GM19324 (cell line): ENCODE measurements at regions not wholly inside any gene's neighbourhood (a gene's known extent, or its start where the extent isn't known, plus 50 kb on each side); places are given as distances from the start of the nearest gene placed in this dataset.

Experiments
- ATAC-seq: cut with Tn5 transposase; IDR thresholded peaks from one replicate; pipeline ENCODE4 v1.9.1; 2021; ENCODE audit warnings: mild to moderate bottlenecking, moderate library complexity; ENCODE audit not compliant: unreplicated experiment, low FRiP score

GRCh38 chr16:76612497-76612896 is 335.3 kb downstream of the CNTNAP4 start:
- ATAC-seq, result no peak

GRCh38 chr16:76614269-76614668 is 337.1 kb downstream of the CNTNAP4 start:
- ATAC-seq, result no peak

DNA sequence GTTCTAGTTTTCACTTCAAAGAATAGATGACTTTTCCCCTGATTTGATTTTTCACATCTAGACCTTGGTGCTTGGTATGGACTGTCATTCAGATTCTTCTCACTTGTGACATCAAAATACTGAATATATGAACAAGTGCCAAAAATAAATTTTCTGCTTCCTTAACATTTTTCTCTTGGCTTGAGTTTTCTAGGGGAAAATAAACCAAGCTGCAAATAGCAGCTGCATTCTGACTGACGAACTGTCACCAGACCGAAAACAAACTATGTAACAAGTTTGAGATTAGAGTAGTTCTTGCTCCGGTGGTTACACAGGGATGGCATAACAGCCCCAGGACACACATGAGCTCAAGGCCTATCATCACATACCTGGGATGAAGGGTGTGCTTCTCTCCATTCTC is 345.7 kb downstream of the CNTNAP4 start:
- no peak for ATAC-seq

DNA sequence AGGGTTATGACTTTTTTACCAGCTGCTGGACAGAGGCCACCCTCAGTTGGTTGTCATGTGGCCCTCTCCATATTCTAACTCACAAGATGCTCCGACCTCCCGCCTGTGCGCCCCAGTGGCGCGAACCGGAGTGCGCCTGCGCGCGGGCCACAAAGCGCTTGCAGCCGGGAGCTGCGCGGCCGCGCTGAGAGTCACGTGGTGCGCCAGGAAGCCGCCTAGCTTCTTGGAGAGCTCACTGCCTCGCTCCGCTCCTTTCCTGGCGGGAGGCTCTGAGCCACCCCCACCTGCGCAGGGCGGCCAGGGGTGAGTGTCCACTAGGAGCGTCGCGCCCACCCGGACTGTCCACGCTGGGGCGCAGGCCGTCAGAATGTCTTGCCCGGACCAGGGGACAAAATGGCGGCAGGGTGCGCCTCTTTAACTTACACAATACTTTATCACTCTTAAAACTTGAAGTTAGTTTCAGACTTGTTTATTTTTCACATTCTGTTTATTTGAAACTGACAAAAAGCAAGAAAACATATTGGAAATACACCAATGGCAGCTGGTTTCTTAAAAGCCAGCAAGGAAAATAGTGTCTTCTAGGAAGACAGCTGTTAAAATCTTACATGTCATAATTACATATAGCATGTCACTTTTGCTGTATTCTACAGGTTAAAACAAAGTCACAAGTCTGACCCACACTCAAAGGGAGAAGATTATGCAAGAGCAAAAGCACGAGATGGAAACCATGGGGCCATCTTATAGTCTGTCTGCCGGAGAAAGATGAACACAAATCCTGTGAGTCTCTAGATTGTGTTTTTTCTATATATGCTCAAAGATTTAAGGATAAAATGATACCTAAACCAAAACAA is 357.9 kb downstream of the CNTNAP4 start:
- no peak for ATAC-seq

DNA sequence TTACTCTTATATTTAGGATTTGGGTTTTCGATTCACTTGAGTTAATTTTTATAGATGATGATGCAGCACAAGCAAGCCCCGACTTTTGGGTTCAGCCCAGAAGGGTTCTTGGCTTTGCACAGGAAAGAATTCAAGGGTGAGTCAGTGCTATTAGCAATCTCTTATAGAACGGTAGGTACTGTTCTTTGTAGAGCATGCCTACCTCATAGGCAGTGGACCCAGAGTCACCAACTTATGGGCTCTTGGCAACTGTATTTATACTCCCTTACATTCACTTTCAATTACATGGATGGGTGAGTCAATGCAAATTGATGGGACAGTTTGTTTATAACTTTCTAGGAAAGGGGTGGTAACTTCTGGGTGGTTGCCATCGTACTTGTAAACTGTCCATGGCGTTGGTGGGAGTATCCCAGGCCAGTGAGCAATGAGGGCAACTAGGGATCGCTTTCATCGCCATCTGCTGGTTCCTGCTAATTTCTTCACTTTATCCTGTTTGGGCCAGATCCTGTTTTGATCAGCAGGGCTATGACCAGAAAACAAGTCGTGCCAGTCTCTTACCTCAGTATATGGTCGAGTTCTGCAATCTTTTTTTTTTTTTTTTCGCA is 362.6 kb downstream of the CNTNAP4 start:
- ATAC-seq, result no peak

- ATAC-seq, result no peak
These were observed 373.4 kb downstream of the CNTNAP4 start for GRCh38 chr16:76650582-76650981.

- ATAC-seq, result no peak
These were observed 376.3 kb downstream of the CNTNAP4 start for GRCh38 chr16:76653390-76654026.

GRCh38 chr16:76654088-76654820 is 377.1 kb downstream of the CNTNAP4 start:
- no peak for ATAC-seq

DNA sequence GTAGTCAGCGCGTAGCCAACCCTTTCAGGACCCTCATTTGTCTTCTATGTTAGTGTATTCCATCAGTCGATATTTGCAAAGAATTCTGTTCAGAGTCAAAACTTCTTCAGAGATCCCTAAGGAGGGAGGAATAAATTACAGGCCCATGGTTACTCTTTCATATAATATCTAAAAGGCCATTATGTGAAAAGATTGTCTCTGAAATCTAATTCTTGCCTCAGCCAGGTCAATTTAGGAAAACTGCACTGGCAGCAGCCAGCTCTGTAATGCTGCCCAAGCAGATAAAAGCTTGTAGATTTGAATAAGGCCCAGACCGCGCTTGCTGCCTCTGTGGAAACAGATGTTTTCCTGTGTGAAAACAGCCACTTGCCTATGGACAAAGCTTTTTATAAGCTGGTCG is 379.8 kb downstream of the CNTNAP4 start:
- no peak for ATAC-seq

GRCh38 chr16:76661691-76662235 is 384.6 kb downstream of the CNTNAP4 start:
- no peak for ATAC-seq

- no peak for ATAC-seq
These were observed 388.5 kb downstream of the CNTNAP4 start for GRCh38 chr16:76665571-76666275.

- ATAC-seq, result no peak
These were observed 391.1 kb downstream of the CNTNAP4 start for GRCh38 chr16:76668207-76668725.

DNA sequence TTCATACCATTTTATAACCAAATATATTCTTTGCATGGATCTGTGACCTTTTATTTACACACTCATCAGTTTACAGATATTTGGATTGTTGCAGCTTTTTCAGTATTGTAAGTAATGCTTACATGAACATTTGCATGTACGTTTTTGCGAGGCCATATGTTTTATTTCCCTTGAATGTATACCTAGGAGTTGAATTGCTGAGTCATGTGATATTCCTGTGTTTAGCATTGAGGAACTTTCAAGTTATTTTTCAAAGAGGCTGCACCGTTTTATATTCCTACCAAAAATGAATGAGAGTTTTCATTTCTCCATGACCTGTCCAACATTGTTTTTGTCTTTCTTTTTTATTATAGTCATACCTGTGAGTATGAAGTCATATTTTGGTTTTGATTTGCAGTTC is 392.1 kb downstream of the CNTNAP4 start:
- no peak for ATAC-seq

DNA sequence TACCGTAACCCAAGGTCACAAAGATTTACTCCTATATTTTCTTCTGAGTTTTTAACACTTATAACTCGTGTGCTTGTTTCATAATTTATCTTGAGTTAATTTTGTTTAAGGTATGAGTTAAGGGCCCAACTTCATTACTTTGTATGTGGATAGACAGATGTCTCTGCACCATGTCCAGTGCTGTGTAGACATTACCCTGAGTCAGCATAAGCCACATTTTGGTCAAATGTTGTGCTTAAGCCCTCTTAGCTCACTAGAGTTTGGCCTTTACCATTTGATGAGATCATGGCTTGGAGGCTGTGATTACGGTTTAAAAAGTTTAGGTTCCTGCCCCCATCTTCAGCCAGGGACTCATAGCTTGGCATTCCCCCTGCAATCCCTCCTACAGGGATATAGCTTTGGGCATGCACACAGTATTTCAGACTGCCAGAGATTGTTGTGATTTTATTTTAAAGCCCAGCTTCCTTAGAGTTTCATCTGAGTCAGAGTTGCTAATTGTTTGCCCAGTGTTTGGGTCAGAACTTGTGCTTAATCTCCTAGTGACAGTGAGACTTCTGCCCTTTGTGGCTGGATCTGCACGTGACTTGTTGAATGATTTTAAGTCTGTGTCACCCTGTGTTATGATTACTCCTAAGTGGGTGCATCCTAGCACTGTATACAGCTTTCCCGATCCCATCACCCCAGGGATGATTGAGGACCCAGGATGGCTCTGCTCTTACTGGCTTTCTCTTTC is 393.1 kb downstream of the CNTNAP4 start:
- no peak for ATAC-seq

DNA sequence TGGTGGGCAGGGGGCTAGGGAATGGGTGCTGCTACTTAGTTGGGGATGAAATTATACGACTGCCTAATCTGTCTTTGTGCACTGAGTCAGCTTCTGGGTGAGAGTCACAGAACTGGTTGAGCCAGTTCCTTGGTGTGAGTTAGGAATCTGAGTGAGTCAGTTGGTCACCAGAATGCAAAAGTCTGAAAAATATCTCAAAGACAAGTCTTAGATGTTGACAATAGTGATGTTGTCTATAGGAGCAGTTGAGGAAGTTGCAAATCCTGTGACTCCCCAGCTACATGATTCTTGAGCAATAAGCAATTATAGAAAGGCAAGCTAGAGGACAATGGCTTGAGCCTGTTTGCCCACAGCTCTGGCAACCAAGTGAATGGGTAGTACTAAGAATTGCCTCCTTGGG is 399.2 kb downstream of the CNTNAP4 start:
- no peak for ATAC-seq

GRCh38 chr16:76681296-76681695 is 404.1 kb downstream of the CNTNAP4 start:
- ATAC-seq, result no peak

- ATAC-seq, result no peak
These were observed 405.9 kb downstream of the CNTNAP4 start for GRCh38 chr16:76683051-76683450.

DNA sequence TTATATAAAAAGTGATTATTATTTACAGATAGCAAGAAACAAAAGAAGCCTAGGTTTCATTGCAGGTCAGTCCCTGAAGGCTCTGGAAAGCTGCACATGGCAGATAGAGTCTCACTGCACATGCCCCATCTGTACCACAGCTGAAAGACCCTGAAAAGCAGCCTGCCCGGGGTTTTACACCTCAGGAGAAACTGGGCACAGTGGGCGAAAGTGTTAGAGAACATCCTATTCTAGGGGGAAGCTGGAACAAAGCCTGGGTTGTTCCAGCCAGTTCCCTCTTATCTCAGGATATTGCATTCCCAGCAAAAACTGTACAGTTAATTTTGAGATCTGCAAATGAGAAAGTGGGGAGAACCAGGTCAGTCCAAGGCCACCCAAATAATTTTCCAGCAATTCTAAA is 419.7 kb downstream of the CNTNAP4 start:
- no peak for ATAC-seq

DNA sequence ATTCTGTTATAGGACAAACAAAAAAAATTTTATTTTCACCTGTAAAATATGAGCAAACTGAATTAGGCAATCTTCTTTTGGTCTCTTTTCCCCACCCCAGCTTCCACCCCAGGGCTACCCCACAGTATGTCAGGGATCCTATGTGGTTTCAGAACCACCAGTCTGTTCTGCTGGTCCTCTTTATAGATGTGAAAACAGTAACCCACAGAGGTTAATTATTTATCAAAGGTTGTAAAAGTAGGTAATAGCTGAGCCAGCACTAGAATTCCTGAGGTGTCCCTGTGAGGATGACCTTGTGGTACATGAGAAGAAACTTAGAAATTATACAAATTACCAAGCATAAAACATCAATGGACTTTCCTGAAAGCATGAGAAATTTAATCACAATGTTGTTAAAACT is 428.7 kb downstream of the CNTNAP4 start:
- ATAC-seq, result no peak
